Neural cell (in vitro differentiated cells): ENCODE measurements at regions not wholly inside any gene's neighbourhood (a gene's known extent, or its start where the extent isn't known, plus 50 kb on each side); places are given as distances from the start of the nearest gene placed in this dataset.

Experiments
- H2AFZ ChIP-seq: fragments of 200-600, 300-800 bp; sonication (generic), shearing (Covaris generic); 2 replicates; pipeline ENCODE4 v1.6.0; 2014; ENCODE audit warnings: low read depth, mild to moderate bottlenecking, antibody characterized with exemption, low read length, moderate library complexity
- H3F3A ChIP-seq: fragments of 200-600 bp; shearing (Covaris generic); 2 replicates; pipeline ENCODE4 v1.6.1; 2016; ENCODE audit warnings: mild to moderate bottlenecking, moderate library complexity, mixed read lengths, antibody characterized with exemption, low read length; ENCODE audit not compliant: insufficient read depth, poor library complexity, severe bottlenecking
- H3K27ac ChIP-seq: fragments of 200-600, 300-800 bp; sonication (generic), shearing (Covaris generic); 2 replicates; pipeline ENCODE4 v1.5.1; 2014; ENCODE audit warnings: mild to moderate bottlenecking, low read length, moderate library complexity
- H3K27me3 ChIP-seq: fragments of 300-800, 200-600 bp; sonication (generic), shearing (Covaris generic); 2 replicates; pipeline ENCODE4 v1.6.0; 2014; ENCODE audit warnings: mild to moderate bottlenecking, low read depth, low read length, moderate library complexity; ENCODE audit not compliant: insufficient read depth
- H3K36me3 ChIP-seq: fragments of 300-800, 200-600 bp; sonication (generic), shearing (Covaris generic); 2 replicates; pipeline ENCODE4 v1.5.1; 2014; ENCODE audit warnings: mild to moderate bottlenecking, antibody characterized with exemption, low read length, moderate library complexity; ENCODE audit not compliant: insufficient read depth
- H3K4me2 ChIP-seq: fragments of 300-800, 200-600 bp; sonication (generic), shearing (Covaris generic); 2 replicates; pipeline ENCODE4 v1.6.0; 2014; ENCODE audit warnings: mild to moderate bottlenecking, low read length
- H3K4me3 ChIP-seq: fragments of 300-800, 200-600 bp; sonication (generic), shearing (Covaris generic); 2 replicates; pipeline ENCODE4 v1.5.1; 2014; ENCODE audit warnings: mild to moderate bottlenecking, low read length, moderate library complexity
- H3K79me2 ChIP-seq: fragments of 200-600 bp; shearing (Covaris generic); replicated peaks from 2 replicates; pipeline ENCODE4 v1.6.0; 2014; ENCODE audit warnings: mild to moderate bottlenecking, low read length, moderate library complexity; ENCODE audit not compliant: insufficient read depth
- H3K9ac ChIP-seq: fragments of 300-800, 200-600 bp; sonication (generic), shearing (Covaris generic); 2 replicates; pipeline ENCODE4 v1.6.1; 2016; ENCODE audit warnings: mild to moderate bottlenecking, low read length, mixed read lengths
- H3K9me2 ChIP-seq: fragments of 200-600 bp; shearing (Covaris generic); 2 replicates; pipeline ENCODE4 v1.6.1; 2016; ENCODE audit warnings: mild to moderate bottlenecking, low read length, mixed read lengths; ENCODE audit not compliant: insufficient read depth
- H3K9me3 ChIP-seq: fragments of 200-600, 300-800 bp; sonication (generic), shearing (Covaris generic); 2 replicates; pipeline ENCODE4 v1.6.1; 2016; ENCODE audit warnings: mild to moderate bottlenecking, mixed run types, low read length, moderate library complexity, mixed read lengths
- H4K20me1 ChIP-seq: fragments of 200-600 bp; shearing (Covaris generic); 2 replicates; pipeline ENCODE4 v1.6.1; 2016; ENCODE audit warnings: mild to moderate bottlenecking, mixed run types; ENCODE audit not compliant: insufficient read depth
- EP300 ChIP-seq: fragments of 450-650 bp; conservative IDR thresholded peaks from 2 replicates; pipeline ENCODE4 v1.6.1; 2014; ENCODE audit warnings: antibody characterized with exemption, mild to moderate bottlenecking, moderate library complexity; ENCODE audit not compliant: poor library complexity, severe bottlenecking
- EZH2 ChIP-seq: fragments of 200-600, 300-800 bp; shearing (Covaris generic), sonication (generic); IDR thresholded peaks from 2 replicates; pipeline ENCODE4 v1.6.1; 2014; ENCODE audit warnings: antibody characterized with exemption, low read length, borderline replicate concordance, mild to moderate bottlenecking; ENCODE audit not compliant: insufficient read depth, poor library complexity, severe bottlenecking
- MXI1 ChIP-seq: fragments of 450-650 bp; conservative IDR thresholded peaks from 2 replicates; pipeline ENCODE4 v1.6.1; 2014; ENCODE audit warnings: antibody characterized with exemption, mild to moderate bottlenecking; ENCODE audit not compliant: poor library complexity, severe bottlenecking
- POLR2AphosphoS5 ChIP-seq: IDR thresholded peaks from 2 replicates; pipeline ENCODE4 v1.6.1; 2012
- RAD21 ChIP-seq: fragments of 450-650 bp; conservative IDR thresholded peaks from 2 replicates; pipeline ENCODE4 v1.6.1; 2014; ENCODE audit warnings: antibody characterized with exemption, mild to moderate bottlenecking, moderate library complexity
- SMC3 ChIP-seq: fragments of 450-650 bp; conservative IDR thresholded peaks from 2 replicates; pipeline ENCODE4 v1.6.1; 2014; ENCODE audit warnings: antibody characterized with exemption, mild to moderate bottlenecking, moderate library complexity; ENCODE audit not compliant: poor library complexity
- TAF1 ChIP-seq: IDR thresholded peaks from 2 replicates; pipeline ENCODE4 v1.6.1; 2012; ENCODE audit warnings: low read depth
- TF ChIP-seq, protein P1 (sequence below): fragments of 450-650 bp; IDR thresholded peaks from 2 replicates; pipeline ENCODE4 v1.5.1; 2014; ENCODE audit warnings: antibody characterized with exemption, mild to moderate bottlenecking, moderate library complexity; ENCODE audit not compliant: poor library complexity, severe bottlenecking
- TF ChIP-seq, protein P2 (sequence below): IDR thresholded peaks from 2 replicates; pipeline ENCODE4 v1.6.1; 2012; ENCODE audit warnings: borderline replicate concordance

DNA sequence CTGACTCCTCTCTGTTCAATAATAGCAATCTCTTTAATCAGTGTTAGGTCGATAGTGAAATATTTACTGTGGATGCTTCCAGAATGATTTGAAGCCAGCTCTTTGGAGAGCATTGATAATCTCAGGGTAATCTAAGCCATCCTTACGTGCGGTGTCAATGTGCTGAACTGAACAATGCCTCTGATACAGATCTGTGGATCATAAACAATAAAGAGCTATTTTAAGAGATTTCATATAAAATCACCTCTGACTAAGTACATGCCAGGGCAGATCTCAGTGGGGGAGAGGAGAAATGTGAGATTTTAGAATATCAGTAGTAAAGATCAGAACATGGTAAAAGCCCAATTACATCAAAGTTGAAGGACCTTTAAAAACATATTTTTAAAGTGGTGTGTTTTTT, 319.3 kb upstream of the GBE1 start:
- TF ChIP-seq SMC3 = no peak
- no peak for TF ChIP-seq EP300
- TF ChIP-seq EZH2 = no peak
- TF ChIP-seq RAD21 = no peak
- no peak for TF ChIP-seq POLR2AphosphoS5
- TF ChIP-seq MXI1 = no peak
- TF ChIP-seq TAF1 = no peak
- TF ChIP-seq, protein P1, sequence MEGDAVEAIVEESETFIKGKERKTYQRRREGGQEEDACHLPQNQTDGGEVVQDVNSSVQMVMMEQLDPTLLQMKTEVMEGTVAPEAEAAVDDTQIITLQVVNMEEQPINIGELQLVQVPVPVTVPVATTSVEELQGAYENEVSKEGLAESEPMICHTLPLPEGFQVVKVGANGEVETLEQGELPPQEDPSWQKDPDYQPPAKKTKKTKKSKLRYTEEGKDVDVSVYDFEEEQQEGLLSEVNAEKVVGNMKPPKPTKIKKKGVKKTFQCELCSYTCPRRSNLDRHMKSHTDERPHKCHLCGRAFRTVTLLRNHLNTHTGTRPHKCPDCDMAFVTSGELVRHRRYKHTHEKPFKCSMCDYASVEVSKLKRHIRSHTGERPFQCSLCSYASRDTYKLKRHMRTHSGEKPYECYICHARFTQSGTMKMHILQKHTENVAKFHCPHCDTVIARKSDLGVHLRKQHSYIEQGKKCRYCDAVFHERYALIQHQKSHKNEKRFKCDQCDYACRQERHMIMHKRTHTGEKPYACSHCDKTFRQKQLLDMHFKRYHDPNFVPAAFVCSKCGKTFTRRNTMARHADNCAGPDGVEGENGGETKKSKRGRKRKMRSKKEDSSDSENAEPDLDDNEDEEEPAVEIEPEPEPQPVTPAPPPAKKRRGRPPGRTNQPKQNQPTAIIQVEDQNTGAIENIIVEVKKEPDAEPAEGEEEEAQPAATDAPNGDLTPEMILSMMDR = no peak
- TF ChIP-seq, protein P2, sequence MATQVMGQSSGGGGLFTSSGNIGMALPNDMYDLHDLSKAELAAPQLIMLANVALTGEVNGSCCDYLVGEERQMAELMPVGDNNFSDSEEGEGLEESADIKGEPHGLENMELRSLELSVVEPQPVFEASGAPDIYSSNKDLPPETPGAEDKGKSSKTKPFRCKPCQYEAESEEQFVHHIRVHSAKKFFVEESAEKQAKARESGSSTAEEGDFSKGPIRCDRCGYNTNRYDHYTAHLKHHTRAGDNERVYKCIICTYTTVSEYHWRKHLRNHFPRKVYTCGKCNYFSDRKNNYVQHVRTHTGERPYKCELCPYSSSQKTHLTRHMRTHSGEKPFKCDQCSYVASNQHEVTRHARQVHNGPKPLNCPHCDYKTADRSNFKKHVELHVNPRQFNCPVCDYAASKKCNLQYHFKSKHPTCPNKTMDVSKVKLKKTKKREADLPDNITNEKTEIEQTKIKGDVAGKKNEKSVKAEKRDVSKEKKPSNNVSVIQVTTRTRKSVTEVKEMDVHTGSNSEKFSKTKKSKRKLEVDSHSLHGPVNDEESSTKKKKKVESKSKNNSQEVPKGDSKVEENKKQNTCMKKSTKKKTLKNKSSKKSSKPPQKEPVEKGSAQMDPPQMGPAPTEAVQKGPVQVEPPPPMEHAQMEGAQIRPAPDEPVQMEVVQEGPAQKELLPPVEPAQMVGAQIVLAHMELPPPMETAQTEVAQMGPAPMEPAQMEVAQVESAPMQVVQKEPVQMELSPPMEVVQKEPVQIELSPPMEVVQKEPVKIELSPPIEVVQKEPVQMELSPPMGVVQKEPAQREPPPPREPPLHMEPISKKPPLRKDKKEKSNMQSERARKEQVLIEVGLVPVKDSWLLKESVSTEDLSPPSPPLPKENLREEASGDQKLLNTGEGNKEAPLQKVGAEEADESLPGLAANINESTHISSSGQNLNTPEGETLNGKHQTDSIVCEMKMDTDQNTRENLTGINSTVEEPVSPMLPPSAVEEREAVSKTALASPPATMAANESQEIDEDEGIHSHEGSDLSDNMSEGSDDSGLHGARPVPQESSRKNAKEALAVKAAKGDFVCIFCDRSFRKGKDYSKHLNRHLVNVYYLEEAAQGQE = no peak
- Histone ChIP-seq H3K27me3 (no peaks in the 10 kb centered on the region), H3K79me2 (no peaks in the 10 kb centered on the region), H3K36me3 (no peaks in the 10 kb centered on the region), H4K20me1 (no peaks in the 10 kb centered on the region), H3K4me2 (no peak overlapping the region), H3K9me2 (no peaks in the 10 kb centered on the region), H3K9me3 (no peaks in the 10 kb centered on the region), H3K27ac (peak overlapping the region; percentile 31), H3F3A (peaks cover 6% of the 10 kb centered on the region), H3K9ac (no peak overlapping the region), H3K4me3 (no peak overlapping the region), H2AFZ (no peak overlapping the region)

GRCh38 chr3:82080261-82080660, 318.8 kb upstream of the GBE1 start:
- Histone ChIP-seq H3K79me2 (no peaks in the 10 kb centered on the region), H2AFZ (no peak overlapping the region), H3F3A (peaks cover 6% of the 10 kb centered on the region), H3K36me3 (no peaks in the 10 kb centered on the region), H3K9ac (no peak overlapping the region), H3K27me3 (no peaks in the 10 kb centered on the region), H3K9me3 (no peaks in the 10 kb centered on the region), H3K4me3 (no peak overlapping the region), H3K4me2 (no peak overlapping the region), H3K9me2 (no peaks in the 10 kb centered on the region), H4K20me1 (no peaks in the 10 kb centered on the region), H3K27ac (no peak overlapping the region)
- TF ChIP-seq MXI1 = no peak
- TF ChIP-seq SMC3 = no peak
- no peak for TF ChIP-seq TAF1
- TF ChIP-seq, protein P1 = no peak
- no peak for TF ChIP-seq EZH2
- no peak for TF ChIP-seq POLR2AphosphoS5
- TF ChIP-seq, protein P2 = no peak
- TF ChIP-seq RAD21 = no peak
- TF ChIP-seq EP300 = no peak
